ENCODE measurements at regions not wholly inside any gene's neighbourhood (a gene's known extent, or its start where the extent isn't known, plus 50 kb on each side); places are given as distances from the start of the nearest gene placed in this dataset.

- H3K4me1 ChIP-seq (ENCODE audit: insufficient read depth) = no peaks in the 10 kb centered on the region
- no peak overlapping the region for H3K4me3 ChIP-seq
- no peak for TF ChIP-seq CTCF (IDR thresholded peaks at IDR 0.05)
- no peak for TF ChIP-seq POLR2A (IDR thresholded peaks at IDR 0.05)
- TF ChIP-seq EP300 (IDR thresholded peaks at IDR 0.05) = no peak
- DNase-seq = no peak
- intact Hi-C loops (cut with DNase I) = no loop called here
- H3K27me3 ChIP-seq = no peaks in the 10 kb centered on the region
- no peaks in the 10 kb centered on the region for H3K9me3 ChIP-seq
- H3K36me3 ChIP-seq = no peaks in the 10 kb centered on the region
- no peak overlapping the region for H3K27ac ChIP-seq
- 0 to 91% (median 0%) methylated on average over 1 of the region's 1 CpG for WGBS, 3 donors
Measured at GRCh38 chr5:13325765-13326164, 618.7 kb downstream of the DNAH5 start.

GRCh38 chr5:13322769-13323168 lies 621.7 kb downstream of the DNAH5 start:
- Histone ChIP-seq H3K36me3 (no peaks in the 10 kb centered on the region), H3K27me3 (no peaks in the 10 kb centered on the region), H3K27ac (no peak overlapping the region), H3K4me3 (no peak overlapping the region), H3K9me3 (no peaks in the 10 kb centered on the region), H3K4me1 (ENCODE audit: insufficient read depth) (no peaks in the 10 kb centered on the region)
- DNase-seq = no peak
- TF ChIP-seq EP300 (IDR thresholded peaks at IDR 0.05) = no peak
- no peak for TF ChIP-seq CTCF (IDR thresholded peaks at IDR 0.05)
- TF ChIP-seq POLR2A (IDR thresholded peaks at IDR 0.05) = no peak
- intact Hi-C loops (cut with DNase I) = no loop called here

GRCh38 chr5:13317654-13318053 lies 626.8 kb downstream of the DNAH5 start:
- no peaks in the 10 kb centered on the region for H3K36me3 ChIP-seq
- no peak for DNase-seq
- intact Hi-C loops (cut with DNase I) = no loop called here
- H3K4me3 ChIP-seq = no peak overlapping the region
- WGBS, 3 donors = 43 to 59% (median 50%) methylated on average over 3 of the region's 3 CpGs
- H3K27me3 ChIP-seq = no peaks in the 10 kb centered on the region
- no peak for TF ChIP-seq EP300 (IDR thresholded peaks at IDR 0.05)
- no peak for TF ChIP-seq CTCF (IDR thresholded peaks at IDR 0.05)
- no peak for TF ChIP-seq POLR2A (IDR thresholded peaks at IDR 0.05)
- H3K9me3 ChIP-seq = no peaks in the 10 kb centered on the region
- H3K4me1 ChIP-seq (ENCODE audit: insufficient read depth) = no peaks in the 10 kb centered on the region
- H3K27ac ChIP-seq = no peak overlapping the region

- 45 to 69% (median 62%) methylated on average over 2 of the region's 2 CpGs for WGBS, 3 donors
- no peaks in the 10 kb centered on the region for H3K9me3 ChIP-seq
- intact Hi-C loops (cut with DNase I) = no loop called here
- no peak overlapping the region for H3K4me3 ChIP-seq
- DNase-seq = no peak
- TF ChIP-seq EP300 (IDR thresholded peaks at IDR 0.05) (no peak), POLR2A (IDR thresholded peaks at IDR 0.05) (no peak), CTCF (IDR thresholded peaks at IDR 0.05) (no peak)
- H3K27me3 ChIP-seq = no peaks in the 10 kb centered on the region
- no peak overlapping the region for H3K27ac ChIP-seq
- H3K36me3 ChIP-seq = no peaks in the 10 kb centered on the region
- H3K4me1 ChIP-seq (ENCODE audit: insufficient read depth) = no peaks in the 10 kb centered on the region
Measured at GRCh38 chr5:13316176-13316575, 628.3 kb downstream of the DNAH5 start.

GRCh38 chr5:13307480-13307879 lies 637.0 kb downstream of the DNAH5 start:
- Histone ChIP-seq H3K4me3 (no peak overlapping the region), H3K27me3 (no peaks in the 10 kb centered on the region), H3K9me3 (no peaks in the 10 kb centered on the region), H3K27ac (no peak overlapping the region), H3K4me1 (ENCODE audit: insufficient read depth) (no peaks in the 10 kb centered on the region), H3K36me3 (no peaks in the 10 kb centered on the region)
- intact Hi-C loops (cut with DNase I) = no loop called here
- TF ChIP-seq POLR2A (IDR thresholded peaks at IDR 0.05) (no peak), CTCF (IDR thresholded peaks at IDR 0.05) (no peak), EP300 (IDR thresholded peaks at IDR 0.05) (no peak)
- no peak for DNase-seq
